ENCODE measurements at regions not wholly inside any gene's neighbourhood (a gene's known extent, or its start where the extent isn't known, plus 50 kb on each side); places are given as distances from the start of the nearest gene placed in this dataset.
A peak's percentile ranks its signal among the peaks of the same experiment; 100 is the strongest.

DNA sequence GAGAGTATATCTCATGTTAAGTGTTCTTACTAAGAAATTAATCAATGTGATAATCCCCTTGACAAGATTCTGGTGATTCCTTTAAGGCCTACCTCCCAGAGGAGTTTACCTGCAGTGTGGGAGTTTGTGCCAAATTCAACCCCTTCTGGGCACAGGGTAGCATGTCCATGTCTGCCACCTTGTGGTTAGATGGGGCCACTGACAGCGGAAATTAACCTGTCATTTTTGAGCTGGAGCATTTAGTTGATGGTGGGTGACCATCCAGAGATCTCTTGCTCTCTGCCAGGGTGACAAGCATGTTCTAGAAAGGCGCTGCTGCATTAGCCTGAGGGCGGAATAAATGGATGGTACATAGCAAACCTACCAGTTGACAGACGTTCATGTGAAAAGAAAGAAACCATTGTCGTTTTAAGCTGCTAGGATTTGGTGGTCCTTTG, 132.2 kb downstream of the FBXO4 start:
- H3K4me1 ChIP-seq (ENCODE audit: low read length) = no peaks in the 10 kb centered on the region
- no peaks in the 10 kb centered on the region for H4K20me1 ChIP-seq (ENCODE audit: insufficient read depth, low read depth, low read length)
- H3K9ac ChIP-seq (ENCODE audit: low read length) = no peak overlapping the region
- H3K27ac ChIP-seq (ENCODE audit: low read length) = no peak overlapping the region
- no peaks in the 10 kb centered on the region for H3K9me3 ChIP-seq (ENCODE audit: low read length)
- H3K79me2 ChIP-seq (ENCODE audit: low read length) = no peaks in the 10 kb centered on the region
- no peak overlapping the region for H3K4me3 ChIP-seq (ENCODE audit: low read length)
- no peaks in the 10 kb centered on the region for H3K9me2 ChIP-seq (replicated peaks; ENCODE audit: insufficient read depth, low read length)
- H2AFZ ChIP-seq (ENCODE audit: low read length) = no peak overlapping the region
- H3K27me3 ChIP-seq (ENCODE audit: low read length) = no peaks in the 10 kb centered on the region
- peak; percentile 83 for DNase-seq
- no peaks in the 10 kb centered on the region for H3K36me3 ChIP-seq (ENCODE audit: insufficient read depth, low read length)
- no peak overlapping the region for H3K4me2 ChIP-seq (ENCODE audit: low read depth, low read length, poor library complexity, severe bottlenecking)

- Histone ChIP-seq H3K9ac (ENCODE audit: low read length) (no peak overlapping the region), H3K27ac (ENCODE audit: low read length) (no peak overlapping the region), H3K9me3 (ENCODE audit: low read length) (no peaks in the 10 kb centered on the region), H3K79me2 (ENCODE audit: low read length) (no peaks in the 10 kb centered on the region), H4K20me1 (ENCODE audit: insufficient read depth, low read depth, low read length) (no peaks in the 10 kb centered on the region), H2AFZ (ENCODE audit: low read length) (no peak overlapping the region), H3K4me1 (ENCODE audit: low read length) (no peaks in the 10 kb centered on the region), H3K9me2 (replicated peaks; ENCODE audit: insufficient read depth, low read length) (no peaks in the 10 kb centered on the region), H3K4me3 (ENCODE audit: low read length) (no peak overlapping the region), H3K27me3 (ENCODE audit: low read length) (no peaks in the 10 kb centered on the region), H3K36me3 (ENCODE audit: insufficient read depth, low read length) (no peaks in the 10 kb centered on the region), H3K4me2 (ENCODE audit: low read depth, low read length, poor library complexity, severe bottlenecking) (no peak overlapping the region)
- no peak for DNase-seq
These were observed 134.2 kb downstream of the FBXO4 start for GRCh38 chr5:42059291-42059690.

DNA sequence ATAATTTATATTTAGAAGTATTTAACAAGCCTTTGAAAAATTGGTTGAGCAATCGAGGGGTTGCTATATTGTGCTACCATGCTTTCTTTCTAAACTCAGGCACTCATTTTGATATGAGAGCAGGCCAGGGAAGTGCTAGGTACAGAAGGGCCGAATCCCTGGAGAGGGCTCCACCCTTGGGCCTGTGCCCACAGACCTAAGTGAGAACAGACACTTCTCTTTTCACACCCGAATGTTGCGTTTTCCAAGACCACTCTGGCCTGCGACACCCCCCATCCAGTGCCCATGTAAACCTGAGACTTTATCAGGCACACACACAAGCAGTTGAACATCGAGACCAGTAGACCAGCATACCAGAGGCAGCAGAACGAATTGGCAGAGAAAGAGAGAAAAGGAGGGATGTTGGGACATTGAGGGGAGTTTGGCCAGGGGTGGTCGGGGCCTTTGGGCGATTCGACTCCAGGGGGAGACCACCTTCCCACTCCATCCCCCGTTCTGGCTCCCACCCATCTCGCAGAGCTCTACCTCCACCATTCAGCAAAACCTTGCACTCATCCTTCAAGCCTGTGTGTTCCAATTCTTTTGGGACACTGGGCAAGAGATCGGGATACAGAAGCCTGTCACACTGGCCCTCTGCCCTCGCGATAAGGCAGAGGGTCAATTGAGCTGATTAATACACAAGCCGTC, 134.8 kb downstream of the FBXO4 start:
- H3K4me3 ChIP-seq (ENCODE audit: low read length) = no peak overlapping the region
- no peaks in the 10 kb centered on the region for H3K4me1 ChIP-seq (ENCODE audit: low read length)

GRCh38 chr5:42061121-42061520, 136.0 kb downstream of the FBXO4 start:
- Histone ChIP-seq H3K79me2 (ENCODE audit: low read length) (no peaks in the 10 kb centered on the region), H3K4me1 (ENCODE audit: low read length) (no peaks in the 10 kb centered on the region), H3K4me2 (ENCODE audit: low read depth, low read length, poor library complexity, severe bottlenecking) (no peak overlapping the region), H3K27me3 (ENCODE audit: low read length) (no peaks in the 10 kb centered on the region), H3K36me3 (ENCODE audit: insufficient read depth, low read length) (no peaks in the 10 kb centered on the region), H3K9me2 (replicated peaks; ENCODE audit: insufficient read depth, low read length) (no peaks in the 10 kb centered on the region), H3K9ac (ENCODE audit: low read length) (no peak overlapping the region), H3K9me3 (ENCODE audit: low read length) (no peaks in the 10 kb centered on the region), H4K20me1 (ENCODE audit: insufficient read depth, low read depth, low read length) (no peaks in the 10 kb centered on the region), H2AFZ (ENCODE audit: low read length) (no peak overlapping the region), H3K4me3 (ENCODE audit: low read length) (no peak overlapping the region), H3K27ac (ENCODE audit: low read length) (no peak overlapping the region)
- no peak for DNase-seq

More for the DNA sequence above, 134.8 kb downstream of the FBXO4 start:
- no peak for DNase-seq
- Histone ChIP-seq H3K9me2 (replicated peaks; ENCODE audit: insufficient read depth, low read length) (no peaks in the 10 kb centered on the region), H4K20me1 (ENCODE audit: insufficient read depth, low read depth, low read length) (no peaks in the 10 kb centered on the region), H3K36me3 (ENCODE audit: insufficient read depth, low read length) (no peaks in the 10 kb centered on the region), H3K27ac (ENCODE audit: low read length) (no peak overlapping the region), H3K9ac (ENCODE audit: low read length) (no peak overlapping the region), H3K79me2 (ENCODE audit: low read length) (no peaks in the 10 kb centered on the region), H3K27me3 (ENCODE audit: low read length) (no peaks in the 10 kb centered on the region), H3K9me3 (ENCODE audit: low read length) (no peaks in the 10 kb centered on the region), H2AFZ (ENCODE audit: low read length) (no peak overlapping the region), H3K4me2 (ENCODE audit: low read depth, low read length, poor library complexity, severe bottlenecking) (no peak overlapping the region)

DNA sequence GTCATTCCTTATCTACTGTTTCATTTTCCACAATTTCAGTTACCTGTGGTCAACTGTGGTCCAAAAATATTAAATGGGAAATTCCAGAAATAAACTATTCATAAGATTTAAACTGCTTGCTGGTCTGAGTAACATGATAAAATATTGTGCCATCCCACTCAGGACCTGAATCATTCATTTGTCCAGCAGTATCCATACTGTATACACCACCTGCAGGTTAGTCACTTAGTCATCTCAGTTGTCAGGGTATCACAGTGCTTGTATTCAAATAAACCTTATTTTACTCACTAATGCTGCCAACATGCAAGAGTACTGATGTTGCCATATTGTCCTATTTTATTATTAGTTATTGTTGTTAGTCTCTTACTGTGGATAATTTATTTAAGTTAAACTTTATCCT, 139.7 kb downstream of the FBXO4 start:
- Histone ChIP-seq H3K27me3 (ENCODE audit: low read length) (no peaks in the 10 kb centered on the region), H3K79me2 (ENCODE audit: low read length) (no peaks in the 10 kb centered on the region)
- DNase-seq = no peak

GRCh38 chr5:42066131-42066530, 141.1 kb downstream of the FBXO4 start:
- Histone ChIP-seq H2AFZ (ENCODE audit: low read length) (no peak overlapping the region), H3K4me2 (ENCODE audit: low read depth, low read length, poor library complexity, severe bottlenecking) (no peak overlapping the region), H3K4me1 (ENCODE audit: low read length) (no peaks in the 10 kb centered on the region), H3K27me3 (ENCODE audit: low read length) (no peaks in the 10 kb centered on the region), H3K4me3 (ENCODE audit: low read length) (no peak overlapping the region), H3K36me3 (ENCODE audit: insufficient read depth, low read length) (no peaks in the 10 kb centered on the region), H3K79me2 (ENCODE audit: low read length) (no peaks in the 10 kb centered on the region), H4K20me1 (ENCODE audit: insufficient read depth, low read depth, low read length) (no peaks in the 10 kb centered on the region), H3K9me3 (ENCODE audit: low read length) (no peaks in the 10 kb centered on the region), H3K9ac (ENCODE audit: low read length) (no peak overlapping the region), H3K9me2 (replicated peaks; ENCODE audit: insufficient read depth, low read length) (no peaks in the 10 kb centered on the region), H3K27ac (ENCODE audit: low read length) (no peak overlapping the region)
- no peak for DNase-seq

More for the DNA sequence above, 139.7 kb downstream of the FBXO4 start:
- Histone ChIP-seq H3K4me3 (ENCODE audit: low read length) (no peak overlapping the region), H3K4me2 (ENCODE audit: low read depth, low read length, poor library complexity, severe bottlenecking) (no peak overlapping the region), H2AFZ (ENCODE audit: low read length) (no peak overlapping the region), H3K36me3 (ENCODE audit: insufficient read depth, low read length) (no peaks in the 10 kb centered on the region), H3K9ac (ENCODE audit: low read length) (no peak overlapping the region), H4K20me1 (ENCODE audit: insufficient read depth, low read depth, low read length) (no peaks in the 10 kb centered on the region), H3K4me1 (ENCODE audit: low read length) (no peaks in the 10 kb centered on the region), H3K9me2 (replicated peaks; ENCODE audit: insufficient read depth, low read length) (no peaks in the 10 kb centered on the region), H3K27ac (ENCODE audit: low read length) (no peak overlapping the region), H3K9me3 (ENCODE audit: low read length) (no peaks in the 10 kb centered on the region)

DNA sequence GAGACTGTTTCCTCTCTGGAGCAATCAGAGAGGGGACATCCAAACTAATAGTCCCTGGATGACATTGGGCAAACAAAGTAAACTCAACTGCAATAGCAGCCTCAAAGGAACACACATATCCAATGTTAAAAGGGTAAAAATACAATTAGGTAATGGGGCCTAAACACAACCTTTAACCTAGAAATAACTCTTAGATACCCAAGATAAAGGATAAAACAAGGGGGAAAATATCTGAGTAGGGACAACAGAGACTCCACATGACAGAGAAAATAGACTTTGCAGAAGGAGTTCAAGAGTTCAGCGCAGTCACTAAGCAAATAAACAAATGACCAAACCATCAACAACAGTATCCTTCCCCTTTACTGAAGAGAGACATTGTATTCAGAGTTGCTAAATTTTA, 149.3 kb downstream of the FBXO4 start:
- Histone ChIP-seq H4K20me1 (ENCODE audit: insufficient read depth, low read depth, low read length) (no peaks in the 10 kb centered on the region), H3K79me2 (ENCODE audit: low read length) (no peaks in the 10 kb centered on the region), H3K36me3 (ENCODE audit: insufficient read depth, low read length) (no peaks in the 10 kb centered on the region), H3K27ac (ENCODE audit: low read length) (no peak overlapping the region), H3K9ac (ENCODE audit: low read length) (no peak overlapping the region), H3K9me2 (replicated peaks; ENCODE audit: insufficient read depth, low read length) (no peaks in the 10 kb centered on the region), H3K4me2 (ENCODE audit: low read depth, low read length, poor library complexity, severe bottlenecking) (no peak overlapping the region), H3K27me3 (ENCODE audit: low read length) (no peaks in the 10 kb centered on the region), H2AFZ (ENCODE audit: low read length) (no peak overlapping the region), H3K9me3 (ENCODE audit: low read length) (no peaks in the 10 kb centered on the region), H3K4me3 (ENCODE audit: low read length) (no peak overlapping the region), H3K4me1 (ENCODE audit: low read length) (no peaks in the 10 kb centered on the region)
- DNase-seq = no peak

DNA sequence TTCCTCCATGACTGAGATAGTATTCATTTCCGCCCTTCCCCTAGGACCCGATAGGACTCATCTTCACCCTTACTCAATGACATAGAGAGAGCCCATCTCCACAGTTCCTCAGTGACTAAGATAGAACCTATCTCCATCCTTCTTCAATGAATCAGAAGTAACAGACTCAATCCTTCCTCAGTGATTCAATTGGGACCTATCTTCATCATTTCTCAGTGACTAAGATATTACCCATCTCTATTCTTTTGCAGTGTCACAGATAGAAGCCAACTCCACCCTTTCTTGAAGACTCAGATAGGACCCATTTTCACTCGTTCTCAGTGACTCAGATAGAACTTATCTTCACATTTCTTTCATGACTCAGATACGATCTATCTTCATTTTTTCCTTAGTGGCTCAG, 164.6 kb downstream of the FBXO4 start:
- Histone ChIP-seq H3K27me3 (ENCODE audit: low read length) (no peaks in the 10 kb centered on the region), H4K20me1 (ENCODE audit: insufficient read depth, low read depth, low read length) (no peaks in the 10 kb centered on the region), H3K79me2 (ENCODE audit: low read length) (no peaks in the 10 kb centered on the region), H3K4me2 (ENCODE audit: low read depth, low read length, poor library complexity, severe bottlenecking) (no peak overlapping the region), H3K9ac (ENCODE audit: low read length) (no peak overlapping the region), H3K9me2 (replicated peaks; ENCODE audit: insufficient read depth, low read length) (no peaks in the 10 kb centered on the region), H2AFZ (ENCODE audit: low read length) (no peak overlapping the region), H3K27ac (ENCODE audit: low read length) (no peak overlapping the region), H3K4me1 (ENCODE audit: low read length) (no peaks in the 10 kb centered on the region), H3K4me3 (ENCODE audit: low read length) (no peak overlapping the region), H3K9me3 (ENCODE audit: low read length) (no peaks in the 10 kb centered on the region), H3K36me3 (ENCODE audit: insufficient read depth, low read length) (no peaks in the 10 kb centered on the region)
- DNase-seq = no peak
